ENCODE measurements at regions not wholly inside any gene's neighbourhood (a gene's known extent, or its start where the extent isn't known, plus 50 kb on each side); places are given as distances from the start of the nearest gene placed in this dataset.
A peak's percentile ranks its signal among the peaks of the same experiment; 100 is the strongest.
"Not testable (repeated sequence)": the region's sequence is repeated elsewhere in the genome, so short reads cannot be mapped to it uniquely, and the experiment has no call there.

DNA sequence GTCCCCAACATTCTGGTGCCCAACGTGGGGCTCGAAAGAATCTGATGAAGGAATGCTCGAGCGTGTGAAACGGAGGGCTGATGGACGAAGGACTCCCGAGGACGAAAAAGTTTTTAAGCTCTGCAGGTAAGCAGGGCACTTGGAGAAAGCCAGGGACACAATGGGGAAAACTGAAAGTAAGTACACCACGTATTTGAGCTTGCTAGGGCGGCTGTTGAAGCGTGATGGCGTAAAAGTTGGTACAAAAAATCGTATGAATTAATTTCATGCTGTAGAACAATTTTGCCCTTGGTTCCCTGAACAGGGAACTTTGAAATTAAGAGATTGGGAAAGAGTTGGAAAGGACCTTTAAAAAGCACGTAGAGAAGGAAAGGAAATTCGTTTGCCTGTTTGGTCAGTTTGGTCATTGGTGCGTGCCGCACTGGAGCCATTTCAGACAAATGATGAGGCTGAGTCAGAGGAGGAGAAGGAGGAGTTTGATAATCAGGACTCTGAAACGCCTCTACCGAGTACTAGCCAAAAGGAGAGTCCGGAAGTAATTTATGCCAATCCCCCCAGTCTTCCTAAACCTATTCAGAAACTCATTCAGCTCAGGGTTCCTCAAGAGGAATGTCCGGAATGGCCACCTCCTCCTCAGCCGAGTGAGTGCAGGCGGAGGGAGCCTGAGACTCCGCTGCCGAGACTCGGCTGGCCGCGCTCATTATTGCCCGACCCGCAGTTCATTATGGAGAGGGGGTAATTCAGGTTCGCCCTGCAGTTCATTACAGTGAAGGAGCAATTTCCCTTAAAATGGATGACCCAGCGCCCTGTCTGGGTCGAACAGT, 59.2 kb upstream of the PRSS16 start:
- Histone ChIP-seq H3K4me3 (peak overlapping the region; percentile 63 to 84 (median 70)), H4K20me1 (no peaks in the 10 kb centered on the region), H3K27ac (peak overlapping the region; percentile 32 to 84 (median 64); a peak in 21 of 22 replicates)

DNA sequence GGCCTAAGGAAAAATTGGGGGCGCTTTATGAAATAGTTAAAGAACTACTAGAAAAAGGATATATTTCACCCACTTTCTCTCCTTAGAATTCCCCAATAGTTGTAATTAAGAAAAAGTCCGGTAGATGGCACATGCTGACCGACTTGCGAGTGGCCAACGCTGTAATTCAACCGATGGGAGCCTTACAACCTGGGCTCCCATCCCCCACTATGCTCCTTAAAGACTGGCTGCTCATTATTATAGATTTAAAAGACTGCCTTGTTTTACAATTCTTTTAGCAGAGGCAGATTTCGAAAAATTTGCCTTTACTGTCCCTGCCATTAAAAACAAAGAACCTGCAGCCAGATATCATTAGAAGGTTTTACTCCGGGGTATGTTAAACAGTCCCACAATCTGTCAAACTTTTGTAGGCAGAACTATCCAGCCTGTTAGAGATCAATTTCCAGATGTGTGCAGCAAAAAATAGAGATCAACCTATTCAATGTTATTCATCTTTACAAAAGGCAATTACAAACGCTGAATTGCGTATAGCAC, 58.5 kb upstream of the PRSS16 start:
- Histone ChIP-seq H3K4me3 (peak overlapping the region; percentile 63 to 84 (median 70)), H3K9me3 (replicated peaks in 1 of 11) (peaks cover 0 to 20% (median 13%) of the 10 kb centered on the region in 11 experiments; a peak in 11 of 22 replicates), H3K36me3 (no peaks in the 10 kb centered on the region), H3K27me3 (no peaks in the 10 kb centered on the region), H3K4me1 (peaks cover 0 to 9% (median 6%) of the 10 kb centered on the region in 10 experiments; a peak in 10 of 20 replicates), H3K27ac (peak overlapping the region; percentile 32 to 84 (median 64); a peak in 20 of 22 replicates), H3K9ac (peak overlapping the region; percentile 71 to 85 (median 78)), H4K20me1 (no peaks in the 10 kb centered on the region), H3K4me2 (peak overlapping the region; percentile 82 to 95 (median 87); a peak in 21 of 22 replicates)
- TF ChIP-seq Cebpa-rat (IDR thresholded peaks at IDR 0.05), result no peak

More for the DNA sequence above, 59.2 kb upstream of the PRSS16 start:
- Histone ChIP-seq H3K4me2 (peak overlapping the region; percentile 82 to 95 (median 87)), H3K4me1 (peaks cover 0 to 9% (median 6%) of the 10 kb centered on the region in 10 experiments; a peak in 10 of 20 replicates), H3K9me3 (replicated peaks in 1 of 11) (peaks cover 0 to 26% (median 18%) of the 10 kb centered on the region in 11 experiments; a peak in 12 of 22 replicates), H3K9ac (peak overlapping the region; percentile 71 to 85 (median 78)), H3K36me3 (no peaks in the 10 kb centered on the region), H3K27me3 (no peaks in the 10 kb centered on the region)
- no peak for TF ChIP-seq Cebpa-rat (IDR thresholded peaks at IDR 0.05)

DNA sequence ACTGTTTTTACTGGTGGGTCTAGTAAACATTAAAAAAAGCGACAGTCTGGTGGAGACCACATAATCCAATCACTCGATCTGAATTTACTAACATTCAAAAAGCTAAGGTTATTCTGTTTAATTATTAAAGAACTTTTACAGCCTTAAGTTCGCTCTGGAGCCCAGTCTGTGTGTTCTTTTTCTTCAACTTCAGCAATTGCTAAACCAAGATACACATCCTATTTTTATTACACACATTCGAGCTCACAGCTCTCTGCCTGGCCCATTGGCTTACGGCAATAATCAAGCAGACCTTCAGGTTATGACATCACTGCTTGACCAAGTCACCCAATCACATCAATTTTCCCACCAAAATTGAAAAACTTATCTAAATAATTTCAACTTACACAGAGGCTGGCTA, 57.4 kb upstream of the PRSS16 start:
- H3K36me3 ChIP-seq, result peaks cover 0 to 8% (median 0%) of the 10 kb centered on the region in 11 experiments; a peak in 7 of 22 replicates
- no peak overlapping the region for H3K4me2 ChIP-seq
- no peaks in the 10 kb centered on the region for H4K20me1 ChIP-seq
- peaks cover 0 to 9% (median 6%) of the 10 kb centered on the region in 10 experiments; a peak in 10 of 20 replicates for H3K4me1 ChIP-seq
- no peak overlapping the region for H3K27ac ChIP-seq
- no peaks in the 10 kb centered on the region for H3K27me3 ChIP-seq
- no peak for TF ChIP-seq Cebpa-rat (IDR thresholded peaks at IDR 0.05)
- peaks cover 0 to 14% (median 7%) of the 10 kb centered on the region in 11 experiments; a peak in 12 of 22 replicates for H3K9me3 ChIP-seq (replicated peaks in 1 of 11)
- no peak overlapping the region for H3K9ac ChIP-seq
- H3K4me3 ChIP-seq, result no peak overlapping the region

DNA sequence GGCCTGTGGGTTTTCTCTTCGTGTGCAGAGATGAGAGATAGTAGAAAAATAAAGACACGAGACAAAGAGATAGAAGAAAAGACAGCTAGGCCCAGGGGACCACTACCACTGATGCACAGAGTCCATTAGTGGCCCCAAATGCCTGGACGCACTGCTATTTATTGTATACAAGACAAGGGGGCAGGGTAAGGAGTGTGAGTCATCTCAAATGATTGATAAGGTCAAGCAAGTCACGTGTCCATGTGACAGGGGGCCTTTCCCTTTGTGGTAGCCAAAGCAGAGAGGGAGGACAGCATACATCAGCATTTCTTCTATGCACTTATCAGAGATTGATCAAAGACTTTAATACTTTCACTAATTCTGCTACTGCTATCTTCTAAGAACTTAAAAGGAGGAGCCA, 53.0 kb upstream of the PRSS16 start:
- not testable (repeated sequence) for H3K4me2 ChIP-seq, H3K9ac ChIP-seq, H3K27me3 ChIP-seq, H3K4me1 ChIP-seq, H4K20me1 ChIP-seq, H3K4me3 ChIP-seq, H3K27ac ChIP-seq
- H3K36me3 ChIP-seq, result peaks cover 0 to 15% (median 6%) of the 10 kb centered on the region in 11 experiments; a peak in 10 of 22 replicates
- H3K9me3 ChIP-seq (replicated peaks in 1 of 11), result peaks cover 8 to 25% (median 18%) of the 10 kb centered on the region in 11 experiments; a peak in 20 of 22 replicates

DNA sequence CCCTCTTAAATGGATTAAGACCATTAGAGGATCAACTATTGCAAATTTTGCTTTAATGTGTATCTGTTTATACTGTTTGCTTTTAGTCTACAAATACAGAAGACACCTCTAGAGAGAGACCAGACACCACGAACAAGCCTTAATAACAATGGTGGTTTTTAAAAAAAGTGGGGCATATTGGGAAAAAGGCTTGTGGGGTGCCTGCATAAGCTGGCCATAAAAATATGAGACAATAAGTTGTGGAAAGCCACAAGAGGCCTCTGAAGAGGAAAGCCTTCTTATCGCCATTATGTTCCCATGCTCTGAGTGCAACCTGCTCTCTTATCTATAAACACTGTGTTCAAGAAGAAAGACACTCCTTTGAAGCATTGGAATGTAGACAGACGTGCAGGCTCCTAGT, 52.0 kb upstream of the PRSS16 start:
- H3K9me3 ChIP-seq (replicated peaks in 1 of 11), result peaks cover 8 to 25% (median 18%) of the 10 kb centered on the region in 11 experiments; a peak in 20 of 22 replicates
- H3K27ac ChIP-seq, H3K9ac ChIP-seq, H4K20me1 ChIP-seq, H3K4me2 ChIP-seq, H3K27me3 ChIP-seq, H3K4me1 ChIP-seq, H3K4me3 ChIP-seq: not testable (repeated sequence)
- peaks cover 0 to 15% (median 6%) of the 10 kb centered on the region in 11 experiments; a peak in 10 of 22 replicates for H3K36me3 ChIP-seq

All from BLaER1 treated with 17β-estradiol and CSF1 and Interleukin-3, amounts not matched to agents 10 nM and 100 nM (cell line).